HUES48 (cell line): ENCODE measurements at regions not wholly inside any gene's neighbourhood (a gene's known extent, or its start where the extent isn't known, plus 50 kb on each side); places are given as distances from the start of the nearest gene placed in this dataset.
A peak's percentile ranks its signal among the peaks of the same experiment; 100 is the strongest.

Experiments used
- H3K27ac ChIP-seq: one replicate; pipeline ENCODE4 v1.7.0; 2013; ENCODE audit warnings: low read depth, low read length, inconsistent platforms
- H3K27me3 ChIP-seq: 2 replicates; pipeline ENCODE4 v1.6.1; 2013; ENCODE audit warnings: mild to moderate bottlenecking, low read length; ENCODE audit not compliant: control insufficient read depth, insufficient read depth
- H3K36me3 ChIP-seq: 2 replicates; pipeline ENCODE4 v1.6.1; 2013; ENCODE audit warnings: low read length; ENCODE audit not compliant: control insufficient read depth, insufficient read depth
- H3K4me1 ChIP-seq: 2 replicates; pipeline ENCODE4 v1.6.1; 2013; ENCODE audit warnings: mild to moderate bottlenecking, low read length; ENCODE audit not compliant: control insufficient read depth, insufficient read depth
- H3K4me3 ChIP-seq: 2 replicates; pipeline ENCODE4 v1.5.1; 2013; ENCODE audit warnings: mild to moderate bottlenecking, low read depth, low read length
- H3K9ac ChIP-seq: 2 replicates; pipeline ENCODE4 v1.6.1; 2013; ENCODE audit warnings: mild to moderate bottlenecking, low read depth, low read length, moderate library complexity
- H3K9me3 ChIP-seq: 2 replicates; pipeline ENCODE4 v1.6.1; 2013; ENCODE audit warnings: low read length; ENCODE audit not compliant: control insufficient read depth, insufficient read depth

DNA sequence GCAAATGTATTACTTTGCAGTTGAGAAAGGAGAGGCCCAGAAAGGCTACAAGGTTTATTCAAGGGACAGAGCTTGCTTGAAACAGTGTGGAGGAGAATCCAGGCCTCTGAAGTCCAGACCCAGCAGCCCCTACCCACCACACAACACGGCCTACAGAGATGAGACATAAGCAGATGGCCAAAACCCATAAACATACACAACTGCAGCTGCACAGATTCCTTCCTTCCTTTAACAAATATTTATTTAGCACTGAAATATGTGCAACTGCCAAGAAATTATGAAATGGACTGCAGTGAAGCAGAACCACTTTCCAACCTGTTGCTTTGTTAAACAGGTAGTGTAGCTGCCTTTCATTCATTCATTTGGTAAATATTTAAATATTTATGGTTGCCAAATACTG lies 122.3 kb downstream of the SPATA19 start:
- no peaks in the 10 kb centered on the region for H3K4me1 ChIP-seq
- no peak overlapping the region for H3K4me3 ChIP-seq
- H3K36me3 ChIP-seq, result no peaks in the 10 kb centered on the region
- H3K27me3 ChIP-seq, result no peaks in the 10 kb centered on the region
- H3K9me3 ChIP-seq, result no peaks in the 10 kb centered on the region
- no peak overlapping the region for H3K9ac ChIP-seq
- no peak overlapping the region for H3K27ac ChIP-seq

GRCh38 chr11:133720951-133721350 lies 124.4 kb downstream of the SPATA19 start:
- H3K9ac ChIP-seq, result no peak overlapping the region
- H3K9me3 ChIP-seq, result no peaks in the 10 kb centered on the region
- no peak overlapping the region for H3K27ac ChIP-seq
- H3K36me3 ChIP-seq, result no peaks in the 10 kb centered on the region
- H3K4me3 ChIP-seq, result no peak overlapping the region
- no peaks in the 10 kb centered on the region for H3K4me1 ChIP-seq
- no peaks in the 10 kb centered on the region; the same call in 1 of the 2 replicates for H3K27me3 ChIP-seq

DNA sequence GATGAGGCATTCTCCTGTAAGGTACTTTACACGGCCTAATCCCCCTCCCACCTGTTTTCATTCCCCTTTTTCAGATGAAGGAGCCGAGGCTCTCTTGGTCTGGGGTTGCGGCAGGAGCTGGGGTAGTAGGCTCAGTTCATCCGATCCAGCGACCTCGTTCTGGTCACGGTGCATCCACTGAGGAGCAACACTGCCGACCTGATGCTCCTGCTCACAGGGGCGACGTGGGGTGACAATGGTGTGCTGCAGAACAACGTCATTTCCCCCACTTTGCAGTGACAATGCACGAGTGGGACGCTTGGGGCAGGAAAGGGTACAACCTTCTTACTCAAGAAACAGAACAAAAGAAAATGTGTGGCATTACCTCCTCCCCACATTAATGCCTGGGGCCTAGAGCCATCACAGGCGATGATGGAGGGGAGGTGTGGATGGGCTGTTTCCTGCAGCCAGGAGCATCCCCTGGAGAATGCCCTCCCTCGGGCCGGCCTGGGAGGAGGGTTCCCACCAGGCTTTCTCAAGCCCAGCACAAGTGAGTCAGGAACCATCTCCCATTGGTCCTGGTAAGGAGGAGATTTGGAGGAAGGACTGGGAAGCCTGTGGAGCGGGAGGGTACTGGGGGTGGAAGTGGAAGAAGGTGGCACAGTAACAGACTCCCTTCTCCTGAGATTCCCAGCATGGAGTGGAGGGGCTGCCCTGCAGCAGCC lies 125.6 kb downstream of the SPATA19 start:
- no peak overlapping the region for H3K9ac ChIP-seq
- H3K9me3 ChIP-seq, result no peaks in the 10 kb centered on the region
- peaks cover 7% of the 10 kb centered on the region for H3K4me1 ChIP-seq
- no peaks in the 10 kb centered on the region for H3K36me3 ChIP-seq
- H3K27ac ChIP-seq, result no peak overlapping the region
- no peaks in the 10 kb centered on the region; the same call in 1 of the 2 replicates for H3K27me3 ChIP-seq
- no peak overlapping the region for H3K4me3 ChIP-seq

- no peak overlapping the region for H3K27ac ChIP-seq
- no peak overlapping the region for H3K9ac ChIP-seq
- H3K27me3 ChIP-seq, result peaks cover 4% of the 10 kb centered on the region; the same call in 1 of the 2 replicates
- peaks cover 10% of the 10 kb centered on the region for H3K4me1 ChIP-seq
- no peaks in the 10 kb centered on the region for H3K36me3 ChIP-seq
- no peaks in the 10 kb centered on the region for H3K9me3 ChIP-seq
- H3K4me3 ChIP-seq, result no peak overlapping the region
Observed at GRCh38 chr11:133718831-133719230, 126.5 kb downstream of the SPATA19 start.

DNA sequence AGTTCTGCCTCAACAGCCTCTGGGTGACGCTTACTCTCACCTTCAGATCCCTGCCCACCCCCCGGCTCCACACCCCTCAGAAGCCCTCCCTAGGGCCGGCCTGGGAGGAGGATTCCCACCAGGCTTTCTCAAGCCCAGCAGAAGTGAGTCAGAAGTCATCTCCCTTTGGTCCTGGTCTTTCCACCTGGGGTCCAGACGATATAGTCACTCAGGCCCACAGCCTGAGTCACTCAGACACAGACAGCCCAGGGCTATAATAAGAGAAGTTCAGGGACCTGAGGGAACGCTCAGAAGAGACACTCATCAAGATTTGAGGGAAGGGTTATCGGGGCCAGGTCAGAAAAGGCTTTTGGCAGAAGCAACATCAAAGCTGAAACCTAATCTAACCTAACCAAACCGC lies 127.1 kb downstream of the SPATA19 start:
- peaks cover 10% of the 10 kb centered on the region for H3K27me3 ChIP-seq
- H3K9me3 ChIP-seq, result no peaks in the 10 kb centered on the region
- H3K36me3 ChIP-seq, result no peaks in the 10 kb centered on the region
- H3K27ac ChIP-seq, result no peak overlapping the region
- peaks cover 10% of the 10 kb centered on the region for H3K4me1 ChIP-seq
- no peak overlapping the region for H3K9ac ChIP-seq
- H3K4me3 ChIP-seq, result no peak overlapping the region

- Histone ChIP-seq H3K36me3 (no peaks in the 10 kb centered on the region), H3K27me3 (peaks cover 17% of the 10 kb centered on the region), H3K4me3 (no peak overlapping the region), H3K27ac (no peak overlapping the region), H3K9me3 (no peaks in the 10 kb centered on the region), H3K4me1 (peaks cover 26% of the 10 kb centered on the region), H3K9ac (no peak overlapping the region)
Observed at GRCh38 chr11:133716602-133717001, 128.7 kb downstream of the SPATA19 start.

- no peaks in the 10 kb centered on the region for H3K36me3 ChIP-seq
- H3K9ac ChIP-seq, result no peak overlapping the region
- H3K27me3 ChIP-seq, result peaks cover 17% of the 10 kb centered on the region
- H3K27ac ChIP-seq, result no peak overlapping the region
- H3K4me1 ChIP-seq, result peaks cover 36% of the 10 kb centered on the region
- H3K9me3 ChIP-seq, result no peaks in the 10 kb centered on the region
- H3K4me3 ChIP-seq, result no peak overlapping the region
Observed at GRCh38 chr11:133715602-133716001, 129.7 kb downstream of the SPATA19 start.

GRCh38 chr11:133714471-133715375 lies 130.6 kb downstream of the SPATA19 start:
- no peak overlapping the region for H3K4me3 ChIP-seq
- H3K9me3 ChIP-seq, result no peaks in the 10 kb centered on the region
- no peaks in the 10 kb centered on the region for H3K36me3 ChIP-seq
- peaks cover 17% of the 10 kb centered on the region for H3K27me3 ChIP-seq
- H3K27ac ChIP-seq, result no peak overlapping the region
- H3K9ac ChIP-seq, result no peak overlapping the region
- peaks cover 44% of the 10 kb centered on the region for H3K4me1 ChIP-seq

GRCh38 chr11:133713844-133714243 lies 131.5 kb downstream of the SPATA19 start:
- Histone ChIP-seq H3K4me1 (peaks cover 47% of the 10 kb centered on the region), H3K27ac (no peak overlapping the region), H3K4me3 (no peak overlapping the region), H3K36me3 (no peaks in the 10 kb centered on the region), H3K27me3 (peaks cover 22% of the 10 kb centered on the region), H3K9ac (no peak overlapping the region), H3K9me3 (no peaks in the 10 kb centered on the region)

DNA sequence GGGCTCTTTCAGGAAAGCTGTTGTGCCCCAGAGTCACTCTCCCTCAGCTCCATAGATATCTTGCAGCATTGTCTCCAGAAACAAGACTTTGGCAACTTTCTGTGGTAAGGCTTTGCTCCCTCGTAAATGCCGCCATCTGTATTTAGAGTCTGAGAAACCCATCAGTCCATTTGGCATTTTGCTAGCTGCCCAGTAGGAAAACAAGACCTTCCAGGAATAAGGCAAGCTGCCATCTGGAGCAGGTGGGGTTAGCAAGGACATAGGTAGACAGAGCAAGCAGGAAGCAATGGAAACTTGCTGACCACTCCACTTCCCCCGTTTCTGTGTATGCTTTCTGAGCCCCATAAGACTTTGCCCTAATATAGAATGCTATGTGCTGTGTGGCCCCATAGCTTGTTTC lies 131.9 kb downstream of the SPATA19 start:
- Histone ChIP-seq H3K27ac (no peak overlapping the region), H3K9me3 (no peaks in the 10 kb centered on the region), H3K4me1 (peaks cover 47% of the 10 kb centered on the region), H3K4me3 (no peak overlapping the region), H3K27me3 (peaks cover 22% of the 10 kb centered on the region), H3K36me3 (no peaks in the 10 kb centered on the region), H3K9ac (no peak overlapping the region)

DNA sequence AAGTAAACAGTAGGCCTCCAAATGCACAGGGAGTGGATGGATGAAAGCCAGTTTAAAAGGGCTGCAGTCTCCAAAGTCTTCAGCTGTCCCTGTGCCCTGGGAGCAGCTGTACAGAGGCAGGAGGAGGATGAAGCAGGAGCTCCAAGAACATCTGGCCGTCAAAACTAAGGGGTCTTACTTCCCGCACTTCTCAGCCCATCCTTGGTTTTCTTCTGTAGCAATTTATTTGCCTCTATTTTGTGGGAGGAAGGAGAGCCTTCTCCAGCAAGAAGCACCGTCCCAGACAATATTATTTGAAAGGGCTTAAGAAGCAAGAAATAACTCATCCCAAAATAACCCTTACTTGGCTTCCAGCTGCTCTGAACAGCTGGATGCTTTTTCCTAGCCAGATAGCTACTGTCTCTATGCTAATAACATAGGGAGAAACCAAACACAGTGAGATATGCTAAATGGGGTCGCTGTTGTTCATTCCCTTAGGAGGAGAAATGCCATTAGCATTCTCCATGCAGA lies 133.2 kb downstream of the SPATA19 start:
- H3K36me3 ChIP-seq, result no peaks in the 10 kb centered on the region
- peaks cover 47% of the 10 kb centered on the region for H3K4me1 ChIP-seq
- peaks cover 22% of the 10 kb centered on the region for H3K27me3 ChIP-seq
- H3K4me3 ChIP-seq, result peak overlapping the region; percentile 11; the same call in 1 of the 2 replicates
- no peak overlapping the region for H3K9ac ChIP-seq
- peak overlapping the region; percentile 71 for H3K27ac ChIP-seq
- no peaks in the 10 kb centered on the region for H3K9me3 ChIP-seq
